Testis (tissue), 2 donors: ENCODE measurements at regions not wholly inside any gene's neighbourhood (a gene's known extent, or its start where the extent isn't known, plus 50 kb on each side); places are given as distances from the start of the nearest gene placed in this dataset.

Experiments
- CTCF ChIP-seq, 3 experiments: fragments of 450-650 bp in 2 of 3; fragments of 200-600 bp in 1 of 3; sonication (generic) in 1 of 3; IDR thresholded peaks; one replicate each; pipeline ENCODE4 v1.5.1; 2016 to 2019; ENCODE audit warnings: antibody characterized with exemption in 3 of 3, mild to moderate bottlenecking in 2 of 3, moderate library complexity in 1 of 3
- POLR2A ChIP-seq: fragments of 450-650 bp; IDR thresholded peaks from one replicate; pipeline ENCODE4 v1.6.1; 2017; ENCODE audit warnings: antibody characterized with exemption, mild to moderate bottlenecking, moderate library complexity

DNA sequence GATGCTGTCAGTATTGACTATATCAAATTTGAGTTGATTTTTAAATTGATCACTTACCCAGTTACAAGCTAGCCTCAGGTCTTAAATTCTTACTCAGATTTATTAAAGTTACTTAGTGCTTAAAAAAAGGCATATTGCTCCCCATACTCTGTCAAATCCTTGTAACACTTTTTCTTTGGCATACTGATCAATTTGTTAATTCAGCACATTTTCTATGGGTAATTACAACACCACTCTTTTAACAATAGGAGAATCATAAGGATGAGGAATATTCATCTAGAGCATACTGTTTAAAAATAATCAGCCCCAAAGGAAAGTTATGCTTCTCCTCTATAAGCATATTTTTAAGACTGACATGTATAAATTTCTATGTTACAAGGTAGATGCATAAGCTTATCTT is 482.5 kb downstream of the PABPC4L start:
- TF ChIP-seq CTCF (IDR thresholded peaks at IDR 0.05) (no peak), POLR2A (no peak)
